ENCODE measurements at regions not wholly inside any gene's neighbourhood (a gene's known extent, or its start where the extent isn't known, plus 50 kb on each side); places are given as distances from the start of the nearest gene placed in this dataset.

DNA sequence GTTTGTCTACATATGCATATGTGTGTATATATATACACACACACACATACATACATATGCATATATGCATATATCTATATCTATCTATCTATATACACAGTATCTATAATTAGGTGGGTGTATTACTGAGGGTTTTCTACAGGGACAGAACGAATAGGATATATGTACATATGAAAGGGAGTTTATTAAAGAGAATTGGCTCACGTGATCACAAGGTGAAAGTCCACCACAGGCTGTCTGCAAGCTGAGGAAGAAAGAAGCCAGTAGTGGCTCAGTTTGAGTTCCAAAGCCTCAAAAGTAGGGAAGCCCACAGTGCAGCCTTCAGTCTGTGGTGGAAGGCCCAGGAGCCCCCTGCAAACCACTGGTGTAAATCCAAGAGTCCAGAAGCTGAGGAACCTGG, 756.0 kb upstream of the ACVR2A start:
- no peaks in the 10 kb centered on the region for H3K36me3 ChIP-seq (ENCODE audit: low read depth)
- H3K4me1 ChIP-seq (ENCODE audit: low read depth), result no peaks in the 10 kb centered on the region
- H3K4me3 ChIP-seq, result no peak overlapping the region
- DNase-seq (peak in 1 of 3 donors; percentile 19), ATAC-seq (no peak)
- no peaks in the 10 kb centered on the region for H3K9me3 ChIP-seq
- intact Hi-C loops (cut with DNase I, micrococcal nuclease), result no loop called here
- no peak for TF ChIP-seq CTCF (IDR thresholded peaks at IDR 0.05)

DNA sequence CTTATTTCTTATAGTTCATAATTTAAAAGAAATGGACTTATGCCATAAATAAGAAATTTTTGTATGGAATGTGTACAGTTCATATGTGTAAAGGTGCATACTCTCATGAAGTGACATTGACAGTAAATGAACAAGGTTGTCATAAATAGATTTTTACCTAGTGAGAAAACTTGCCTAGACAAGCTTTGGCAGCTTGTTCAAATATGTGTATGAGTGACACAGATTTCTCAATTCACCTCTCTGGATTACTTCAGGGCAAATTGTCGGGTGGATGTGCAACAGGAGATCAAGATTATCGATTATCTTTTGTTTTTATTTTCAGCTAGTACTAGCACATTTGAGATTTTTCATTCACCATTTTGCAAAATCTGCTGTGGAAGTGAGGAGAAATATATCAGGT, 758.1 kb upstream of the ACVR2A start:
- no peaks in the 10 kb centered on the region for H3K4me1 ChIP-seq (ENCODE audit: low read depth)
- intact Hi-C loops (cut with DNase I, micrococcal nuclease), result no loop called here
- ATAC-seq (no peak), DNase-seq (no peak)
- H3K4me3 ChIP-seq, result no peak overlapping the region
- no peaks in the 10 kb centered on the region for H3K36me3 ChIP-seq (ENCODE audit: low read depth)
- no peak for TF ChIP-seq CTCF (IDR thresholded peaks at IDR 0.05)
- H3K9me3 ChIP-seq, result no peaks in the 10 kb centered on the region

GRCh38 chr2:147083664-147084063, 761.2 kb upstream of the ACVR2A start:
- Histone ChIP-seq H3K4me1 (ENCODE audit: low read depth) (no peaks in the 10 kb centered on the region), H3K36me3 (ENCODE audit: low read depth) (no peaks in the 10 kb centered on the region), H3K9me3 (no peaks in the 10 kb centered on the region), H3K4me3 (no peak overlapping the region)
- ATAC-seq, result no peak
- intact Hi-C loops (cut with DNase I, micrococcal nuclease), result no loop called here
- no peak for TF ChIP-seq CTCF (IDR thresholded peaks at IDR 0.05)
- no peak for DNase-seq

DNA sequence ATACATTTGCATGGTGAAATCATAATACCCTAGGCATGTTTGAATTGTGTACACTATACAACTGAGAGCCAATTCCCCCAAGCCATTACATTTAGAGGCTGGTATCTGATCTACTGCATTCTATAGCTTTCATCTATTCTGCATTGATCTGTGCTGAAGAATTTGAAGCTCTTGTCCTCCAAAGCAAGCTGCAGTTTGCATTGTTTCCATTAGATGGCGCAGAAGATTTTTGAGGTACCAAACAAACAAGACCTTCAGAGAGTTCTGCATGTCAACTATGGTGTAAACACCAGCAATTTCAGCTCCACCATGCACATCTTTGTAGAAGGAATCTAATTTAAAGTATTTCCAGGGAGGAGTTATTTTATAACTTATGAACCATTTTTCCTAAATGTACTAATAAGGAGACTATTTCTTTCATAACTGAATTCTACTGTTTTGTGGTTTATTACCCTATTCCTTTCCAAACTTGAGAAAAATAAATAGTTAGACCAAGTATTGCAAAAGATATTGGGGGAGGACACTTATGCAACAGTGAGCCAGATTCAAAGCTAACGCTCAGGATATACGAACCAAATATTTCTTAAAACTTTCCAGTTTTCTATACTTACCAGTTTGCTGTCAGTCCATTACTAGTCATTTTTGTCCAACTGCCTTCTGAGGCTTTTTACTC, 761.8 kb upstream of the ACVR2A start:
- ATAC-seq, result peak; percentile 74
- DNase-seq, result peak in 1 of 3 donors; percentile 87
- no peaks in the 10 kb centered on the region for H3K9me3 ChIP-seq
- no peaks in the 10 kb centered on the region for H3K36me3 ChIP-seq (ENCODE audit: low read depth)
- H3K4me1 ChIP-seq (ENCODE audit: low read depth), result no peaks in the 10 kb centered on the region
- no peak overlapping the region for H3K4me3 ChIP-seq
- TF ChIP-seq CTCF (IDR thresholded peaks at IDR 0.05), result peak; percentile 93
- intact Hi-C loops (cut with DNase I, micrococcal nuclease), result no loop called here

GRCh38 chr2:147081831-147082230, 763.0 kb upstream of the ACVR2A start:
- TF ChIP-seq CTCF (IDR thresholded peaks at IDR 0.05), result no peak
- Histone ChIP-seq H3K36me3 (ENCODE audit: low read depth) (no peaks in the 10 kb centered on the region), H3K9me3 (no peaks in the 10 kb centered on the region), H3K4me1 (ENCODE audit: low read depth) (no peaks in the 10 kb centered on the region), H3K4me3 (no peak overlapping the region)
- no peak for DNase-seq
- intact Hi-C loops (cut with DNase I, micrococcal nuclease), result no loop called here
- ATAC-seq, result no peak

DNA sequence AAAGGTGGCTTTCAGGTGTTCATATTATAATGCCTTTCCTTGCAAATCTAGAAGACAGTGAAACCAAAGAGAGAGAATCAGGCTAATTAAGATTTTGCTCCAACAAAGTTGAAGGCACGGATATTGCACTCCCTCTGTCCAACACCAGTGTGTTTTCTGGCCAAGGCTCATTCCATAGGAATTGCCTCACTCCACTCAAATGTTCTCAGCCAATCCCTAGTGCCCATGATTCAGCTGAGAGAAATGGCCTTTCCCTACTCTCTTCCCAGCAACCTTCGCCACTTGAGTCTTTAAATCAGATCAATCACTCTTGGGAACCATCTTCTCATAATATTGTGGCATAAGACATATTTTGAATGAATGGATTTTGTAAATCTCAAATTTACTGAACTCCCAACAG, 768.2 kb upstream of the ACVR2A start:
- Histone ChIP-seq H3K4me3 (no peak overlapping the region), H3K9me3 (no peaks in the 10 kb centered on the region), H3K36me3 (ENCODE audit: low read depth) (no peaks in the 10 kb centered on the region), H3K4me1 (ENCODE audit: low read depth) (no peaks in the 10 kb centered on the region)
- DNase-seq (no peak), ATAC-seq (no peak)
- intact Hi-C loops (cut with DNase I, micrococcal nuclease), result no loop called here
- no peak for TF ChIP-seq CTCF (IDR thresholded peaks at IDR 0.05)

Measured in mucosa of descending colon (tissue), 3 donors.